Testis (tissue), 2 donors: ENCODE measurements at regions not wholly inside any gene's neighbourhood (a gene's known extent, or its start where the extent isn't known, plus 50 kb on each side); places are given as distances from the start of the nearest gene placed in this dataset.

Source experiments
- POLR2A ChIP-seq: fragments of 450-650 bp; IDR thresholded peaks from one replicate; pipeline ENCODE4 v1.6.1; 2017; ENCODE audit warnings: antibody characterized with exemption, mild to moderate bottlenecking, moderate library complexity
- TF ChIP-seq, protein P1 (sequence below), 3 experiments: fragments of 450-650 bp in 2 of 3; fragments of 200-600 bp in 1 of 3; sonication (generic) in 1 of 3; IDR thresholded peaks; one replicate each; pipeline ENCODE4 v1.5.1; 2016 to 2019; ENCODE audit warnings: antibody characterized with exemption in 3 of 3, mild to moderate bottlenecking in 2 of 3, moderate library complexity in 1 of 3

GRCh38 chr2:8263901-8264300 is 418.0 kb upstream of the ID2 start:
- TF ChIP-seq, protein P1, sequence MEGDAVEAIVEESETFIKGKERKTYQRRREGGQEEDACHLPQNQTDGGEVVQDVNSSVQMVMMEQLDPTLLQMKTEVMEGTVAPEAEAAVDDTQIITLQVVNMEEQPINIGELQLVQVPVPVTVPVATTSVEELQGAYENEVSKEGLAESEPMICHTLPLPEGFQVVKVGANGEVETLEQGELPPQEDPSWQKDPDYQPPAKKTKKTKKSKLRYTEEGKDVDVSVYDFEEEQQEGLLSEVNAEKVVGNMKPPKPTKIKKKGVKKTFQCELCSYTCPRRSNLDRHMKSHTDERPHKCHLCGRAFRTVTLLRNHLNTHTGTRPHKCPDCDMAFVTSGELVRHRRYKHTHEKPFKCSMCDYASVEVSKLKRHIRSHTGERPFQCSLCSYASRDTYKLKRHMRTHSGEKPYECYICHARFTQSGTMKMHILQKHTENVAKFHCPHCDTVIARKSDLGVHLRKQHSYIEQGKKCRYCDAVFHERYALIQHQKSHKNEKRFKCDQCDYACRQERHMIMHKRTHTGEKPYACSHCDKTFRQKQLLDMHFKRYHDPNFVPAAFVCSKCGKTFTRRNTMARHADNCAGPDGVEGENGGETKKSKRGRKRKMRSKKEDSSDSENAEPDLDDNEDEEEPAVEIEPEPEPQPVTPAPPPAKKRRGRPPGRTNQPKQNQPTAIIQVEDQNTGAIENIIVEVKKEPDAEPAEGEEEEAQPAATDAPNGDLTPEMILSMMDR (IDR thresholded peaks at IDR 0.05) = no peak
- no peak for TF ChIP-seq POLR2A
